Right hindlimb (tissue), 1 donor: ENCODE measurements at regions not wholly inside any gene's neighbourhood (a gene's known extent, or its start where the extent isn't known, plus 50 kb on each side); places are given as distances from the start of the nearest gene placed in this dataset.
"Not testable (repeated sequence)": the region's sequence is repeated elsewhere in the genome, so short reads cannot be mapped to it uniquely, and the experiment has no call there.

Experiments
- DNase-seq: peaks from one replicate; pipeline ENCODE4 v3.0.0-alpha.2; 2018

DNA sequence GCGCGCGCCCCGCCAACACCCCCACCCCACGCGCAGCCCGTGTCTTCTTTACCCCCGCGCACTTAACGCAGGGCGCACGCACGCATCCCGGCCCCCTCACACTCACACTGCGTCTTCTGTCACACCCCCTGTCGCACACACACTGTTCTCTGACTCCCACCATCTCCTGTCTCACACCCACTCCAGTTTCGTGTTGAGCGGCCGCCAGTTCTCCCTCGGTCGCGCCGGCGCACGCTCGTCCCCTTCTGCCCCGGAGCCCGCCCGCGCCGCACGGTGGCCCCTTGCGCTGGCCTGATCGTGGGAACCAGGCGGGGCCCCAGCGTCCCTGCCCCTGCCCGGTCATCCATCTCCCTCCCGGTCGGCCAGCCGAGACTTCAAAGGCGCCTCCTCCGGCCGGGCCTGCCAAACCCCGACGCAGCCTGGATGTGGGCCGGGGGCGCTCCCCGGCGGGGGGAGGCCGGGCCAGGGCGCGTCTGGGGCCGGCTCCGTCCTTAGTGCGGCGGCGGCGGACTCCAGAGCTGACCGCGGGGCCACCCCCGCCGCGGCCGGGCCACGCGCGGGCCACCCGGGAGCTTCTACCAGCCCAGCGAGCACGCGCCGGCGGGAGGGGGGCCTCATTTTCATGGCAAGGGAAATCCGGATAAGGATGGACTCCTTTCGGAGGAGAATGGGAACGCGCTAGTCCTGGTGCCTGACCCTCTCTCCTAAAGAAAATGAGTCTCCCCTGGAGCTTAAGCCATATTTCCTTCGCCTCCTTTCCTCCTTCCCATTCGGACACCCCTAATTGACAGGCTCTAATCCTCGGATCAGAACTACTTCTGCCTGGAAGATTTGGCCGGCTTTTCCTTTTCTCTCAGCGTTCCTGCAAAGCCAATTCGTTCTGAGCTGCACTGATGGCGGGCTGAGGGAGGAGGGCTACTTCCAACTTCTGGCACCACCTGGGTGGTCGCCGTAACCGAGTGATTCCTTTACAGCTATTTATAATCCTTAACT is 82.0 kb upstream of the HMGA2 start:
- DNase-seq: peak; percentile 83

DNA sequence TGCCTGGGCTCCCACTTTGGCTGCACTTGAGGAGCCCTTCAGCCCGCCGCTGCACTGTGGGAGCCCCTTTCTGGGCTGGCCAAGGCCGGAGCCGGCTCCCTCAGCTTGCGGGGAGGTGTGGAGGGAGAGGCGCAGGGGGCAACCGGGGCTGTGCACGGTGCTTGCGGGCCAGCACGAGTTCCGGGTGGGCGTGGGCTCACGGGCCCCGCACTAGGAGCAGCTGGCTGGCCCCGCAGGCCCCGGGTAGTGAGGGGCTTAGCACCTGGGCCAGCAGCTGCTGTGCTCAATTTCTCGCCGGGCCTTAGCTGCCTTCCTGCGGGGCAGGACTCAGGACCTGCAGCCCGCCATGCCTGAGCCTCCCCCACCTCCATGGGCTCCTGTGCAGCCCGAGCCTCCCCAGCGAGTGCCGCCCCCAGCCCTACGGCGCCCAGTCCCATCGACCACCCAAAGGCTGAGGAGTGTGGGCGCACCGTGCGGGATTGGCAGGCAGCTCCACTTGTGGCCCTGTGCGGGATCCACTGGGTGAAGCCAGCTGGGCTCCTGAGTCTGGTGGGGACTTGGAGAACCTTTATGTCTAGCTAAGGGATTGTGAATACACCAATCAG is 79.9 kb upstream of the HMGA2 start:
- DNase-seq: not testable (repeated sequence)

DNA sequence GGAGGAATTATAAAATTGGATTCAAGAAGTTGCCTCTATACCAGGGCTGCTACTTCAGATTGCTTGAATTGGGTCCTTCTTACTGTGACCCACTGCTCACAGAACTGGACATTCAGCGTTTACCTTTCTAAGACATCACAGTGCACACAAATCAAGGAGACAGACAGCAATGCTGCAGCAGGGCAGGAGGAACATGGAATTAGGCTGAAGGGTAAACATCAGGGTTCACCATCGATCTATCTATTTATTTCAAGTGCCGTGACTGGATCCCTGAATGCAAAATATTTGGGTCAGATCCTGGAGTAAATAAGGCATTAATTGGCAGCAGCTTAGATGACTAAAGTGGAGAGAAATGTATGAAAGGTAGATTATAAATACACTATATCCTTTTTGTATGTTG is 76.9 kb upstream of the HMGA2 start:
- DNase-seq: no peak

DNA sequence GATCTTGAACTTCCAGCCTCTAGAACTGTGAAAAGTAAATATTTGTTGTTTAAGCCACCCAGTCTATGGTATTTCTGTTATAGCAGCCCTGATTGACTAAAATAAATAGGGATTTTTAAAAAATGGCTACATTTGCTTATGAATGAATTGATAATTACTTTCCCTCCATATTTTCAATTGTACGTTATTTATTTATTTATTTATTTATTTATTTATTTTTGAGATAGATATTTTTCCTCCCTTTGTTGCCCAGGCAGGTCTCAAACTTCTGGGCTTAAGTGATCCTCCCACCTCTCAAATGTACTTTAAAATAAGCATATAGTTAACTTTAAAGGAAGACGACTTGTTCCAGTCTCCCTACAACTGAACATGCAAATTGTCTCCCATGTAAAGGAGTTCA is 76.0 kb upstream of the HMGA2 start:
- no peak for DNase-seq

DNA sequence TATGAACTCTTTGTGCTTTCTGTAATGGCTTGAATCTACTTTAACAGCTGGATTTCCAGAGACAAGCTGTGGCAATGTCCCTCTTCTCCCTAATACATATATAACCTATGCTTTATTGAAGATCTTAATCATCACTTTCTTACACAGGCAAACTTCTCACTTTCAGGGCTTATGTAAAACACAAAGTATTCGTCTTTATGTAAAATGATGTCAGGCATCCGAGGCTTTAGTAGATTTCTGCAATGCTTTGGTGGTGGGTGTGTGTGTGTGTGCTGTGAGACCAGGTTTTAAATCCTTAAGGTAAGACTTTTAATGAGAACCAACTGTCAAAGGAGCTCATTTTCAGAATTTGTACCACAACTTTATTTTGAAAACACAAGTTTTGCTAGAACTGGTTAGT is 70.0 kb upstream of the HMGA2 start:
- no peak for DNase-seq

DNA sequence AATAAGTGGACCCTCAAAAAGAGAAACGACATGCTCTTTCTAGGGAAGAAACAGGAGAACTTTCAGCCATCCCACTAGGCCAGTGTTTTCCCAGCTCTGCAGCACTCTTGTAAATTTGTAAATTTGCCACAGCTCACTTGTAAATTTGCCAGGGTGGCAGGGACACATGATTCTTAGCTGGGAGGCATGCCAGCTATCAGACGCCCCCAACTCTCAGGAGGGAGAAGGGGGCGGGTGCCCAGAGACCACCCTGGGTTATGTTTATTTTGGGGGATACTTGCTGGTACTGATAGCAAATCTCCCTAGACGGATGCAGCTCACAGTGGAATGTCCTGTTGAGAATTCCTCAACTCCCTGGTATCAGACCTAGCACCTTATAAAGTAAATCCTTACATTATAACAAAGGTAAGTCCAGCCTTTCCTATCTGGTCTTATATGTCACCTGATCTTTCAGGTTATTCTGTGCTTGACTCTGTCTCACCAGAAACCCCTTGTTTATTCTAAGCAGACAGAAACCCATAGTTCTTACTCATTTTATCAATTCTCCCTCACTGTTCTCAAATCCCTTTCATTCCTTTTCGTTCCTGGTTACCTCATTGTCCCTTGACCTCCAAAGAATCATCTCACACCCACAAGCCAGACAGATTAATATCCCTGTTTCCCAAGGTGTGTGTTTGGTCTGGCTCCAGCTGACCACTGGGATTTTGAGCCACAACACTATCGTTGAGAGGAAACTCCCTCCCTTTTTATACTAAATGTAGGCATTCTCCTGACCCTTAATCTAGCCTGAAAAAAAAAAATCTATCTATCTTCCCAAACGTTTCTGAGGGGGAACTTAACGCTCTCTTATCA is 69.3 kb upstream of the HMGA2 start:
- DNase-seq: no peak

DNA sequence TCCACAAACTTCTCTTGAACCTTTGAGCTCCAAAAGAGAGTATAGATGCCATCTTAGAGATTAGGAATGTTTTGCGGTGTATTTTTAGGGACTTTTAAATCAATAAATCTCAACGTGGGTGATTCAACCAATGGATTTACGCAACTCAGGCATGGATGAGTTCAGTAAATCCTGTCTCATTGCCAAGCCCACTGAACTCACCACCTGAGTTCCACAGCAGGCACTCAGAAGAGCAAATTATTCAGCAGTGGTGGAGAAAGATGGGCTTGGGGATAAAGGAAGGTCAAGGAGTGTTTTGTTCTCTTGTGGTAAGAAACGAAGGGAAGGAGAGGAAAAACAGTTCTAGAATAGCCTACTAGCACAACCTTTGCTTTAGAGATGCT is 68.7 kb upstream of the HMGA2 start:
- no peak for DNase-seq

DNA sequence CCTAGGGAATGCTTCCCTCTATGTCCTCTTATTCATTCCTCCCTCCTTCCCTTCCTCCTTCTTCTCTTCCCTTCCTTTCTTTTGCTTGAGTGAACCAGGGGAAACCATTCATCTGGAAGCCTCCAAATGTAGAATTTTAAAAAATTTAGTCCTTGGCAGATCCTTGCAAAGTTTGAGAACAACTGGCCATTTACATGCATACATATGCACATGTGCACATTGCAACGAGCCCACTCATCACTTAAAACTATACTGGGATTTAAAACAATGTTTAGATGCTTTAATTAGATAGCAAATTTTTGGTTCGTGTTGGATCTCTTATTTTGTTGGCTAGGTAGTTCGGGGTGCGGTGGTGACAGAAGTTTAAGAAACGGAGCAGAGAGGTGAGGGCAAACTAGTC is 68.0 kb upstream of the HMGA2 start:
- DNase-seq: no peak

DNA sequence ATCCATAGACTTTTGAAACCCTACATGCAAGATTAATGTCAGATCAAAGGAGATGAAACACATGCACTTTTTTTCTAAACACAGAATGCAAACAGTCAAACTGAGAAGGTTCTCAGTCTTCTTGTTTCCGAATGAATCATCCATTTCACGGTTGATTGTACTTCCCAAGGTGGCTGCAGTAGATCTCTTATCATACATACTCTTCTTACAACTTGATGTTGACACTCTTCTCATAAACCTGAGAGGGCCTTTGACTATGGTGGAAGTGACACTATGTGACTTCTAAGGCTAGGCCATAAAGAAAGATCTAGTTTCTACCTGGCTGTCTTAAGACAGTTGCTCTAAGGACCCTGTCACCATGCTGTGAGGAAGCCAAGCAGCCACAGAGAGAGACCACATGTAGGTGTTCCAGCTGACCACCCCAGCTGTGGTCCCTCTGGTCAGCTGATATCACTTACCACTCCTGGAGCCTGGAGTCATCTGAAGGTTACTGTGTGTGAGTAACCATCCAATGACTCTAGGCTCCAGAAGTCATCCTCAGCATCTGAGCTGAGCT is 67.2 kb upstream of the HMGA2 start:
- DNase-seq: no peak

DNA sequence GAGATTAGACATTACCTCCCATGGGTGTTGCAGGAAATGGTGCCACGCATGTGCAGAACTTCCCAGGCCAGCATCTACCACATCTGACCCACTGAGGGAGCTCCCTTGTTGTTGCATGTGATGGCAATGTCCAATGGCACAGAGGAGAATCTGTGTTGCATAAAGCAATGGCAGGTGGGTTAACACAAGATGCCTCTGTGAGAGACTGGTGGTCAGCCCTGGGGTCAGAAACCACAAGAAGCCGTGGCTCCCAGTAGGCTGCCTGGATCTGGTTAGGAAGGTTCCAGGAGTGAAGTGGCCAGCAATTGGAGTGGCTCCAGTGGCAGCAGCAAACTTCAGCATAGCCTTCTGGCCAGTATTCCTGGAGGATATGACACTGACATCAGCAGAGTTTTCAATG is 65.9 kb upstream of the HMGA2 start:
- no peak for DNase-seq

DNA sequence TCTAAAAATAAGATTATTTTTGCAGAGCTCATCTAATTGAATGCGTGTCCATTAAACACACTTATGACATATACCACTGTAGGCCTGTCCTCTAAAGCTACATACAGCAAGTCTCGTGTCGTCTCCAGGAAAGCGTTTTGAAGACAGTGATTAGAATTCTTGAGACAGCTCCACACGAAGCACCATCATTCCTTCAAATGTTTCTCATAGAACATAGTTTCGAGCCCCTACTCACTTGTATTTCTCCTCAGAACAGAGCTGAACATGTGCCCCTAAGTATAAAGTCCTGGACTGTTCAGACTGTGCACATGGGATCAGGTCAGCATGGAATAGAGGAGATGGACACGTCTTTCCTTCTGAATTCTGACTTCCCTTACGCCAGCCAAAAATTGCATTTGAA is 64.5 kb upstream of the HMGA2 start:
- DNase-seq: no peak

DNA sequence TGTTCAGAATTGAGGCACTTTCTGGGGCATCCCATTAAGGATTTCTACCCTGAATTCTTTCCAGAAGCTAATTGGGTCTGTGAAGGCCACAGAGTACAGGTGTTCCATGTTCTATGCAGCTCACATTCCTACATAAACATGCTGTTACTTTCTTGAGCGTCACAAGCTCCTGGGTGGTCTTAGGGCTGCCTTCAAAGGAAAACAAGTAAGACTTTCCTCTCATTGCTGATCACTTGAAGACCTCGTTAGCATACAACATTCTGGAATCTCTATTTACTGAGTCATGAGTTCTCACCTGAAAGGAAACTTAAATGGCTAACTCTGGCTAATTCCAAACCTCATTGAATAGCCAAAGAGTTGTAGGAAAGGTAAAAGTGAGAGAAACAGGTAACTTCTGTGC is 63.0 kb upstream of the HMGA2 start:
- no peak for DNase-seq

DNA sequence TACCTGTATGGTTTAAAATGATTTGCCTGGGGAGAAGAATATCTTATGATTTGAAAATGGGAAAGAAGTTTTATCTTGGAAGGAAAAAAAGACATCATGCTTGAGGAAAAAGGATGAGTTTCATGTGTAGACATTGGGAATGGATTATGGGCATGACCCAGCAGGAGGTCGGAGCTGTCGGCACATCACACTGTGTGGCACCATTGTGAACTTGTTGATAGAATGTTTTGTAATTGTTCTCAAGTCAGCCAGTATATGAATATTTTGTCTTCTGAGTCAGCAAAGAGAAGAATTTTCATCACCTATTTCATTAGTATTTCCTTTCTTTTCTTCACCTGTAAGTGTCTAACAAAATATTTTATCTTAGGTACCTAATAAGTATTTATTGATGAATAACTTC is 60.0 kb upstream of the HMGA2 start:
- no peak for DNase-seq

DNA sequence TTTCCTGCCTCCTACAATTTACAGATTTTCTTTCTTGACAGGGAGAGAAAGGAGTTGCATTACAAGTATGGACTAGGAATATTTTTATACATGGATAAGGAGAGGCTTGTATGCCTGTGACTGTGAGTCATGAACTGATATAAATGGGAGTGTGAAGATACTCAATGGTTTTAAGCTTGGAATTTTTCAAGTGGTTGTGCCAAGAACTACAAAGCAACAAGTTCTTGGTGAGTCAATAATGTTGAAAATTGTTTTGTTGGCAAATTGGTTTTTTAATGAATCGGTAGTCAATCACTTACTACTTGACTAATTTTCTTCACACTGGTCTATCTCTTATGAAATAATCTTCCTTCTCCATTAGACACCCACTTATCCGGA is 58.9 kb upstream of the HMGA2 start:
- no peak for DNase-seq

DNA sequence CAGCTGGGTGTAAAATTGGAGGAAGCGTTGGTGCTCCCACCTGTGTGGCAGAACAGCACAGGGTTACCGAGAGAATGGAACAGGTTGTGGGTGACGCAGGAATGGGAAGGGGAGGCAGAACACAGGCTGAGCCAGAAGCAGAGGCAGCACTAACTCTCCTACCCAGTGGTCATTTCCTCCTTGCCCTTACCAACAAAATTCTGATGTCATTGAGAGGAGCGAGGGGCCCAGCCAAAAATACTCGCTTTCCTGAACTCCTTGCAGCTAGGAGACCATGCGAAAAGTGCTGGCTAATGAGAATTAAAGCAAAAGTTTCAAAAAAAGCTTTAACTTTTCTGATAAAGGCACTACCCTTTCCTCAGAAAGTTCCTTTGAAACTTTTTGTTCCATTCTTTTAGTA is 54.4 kb upstream of the HMGA2 start:
- no peak for DNase-seq
